MCF 10A (cell line): ENCODE measurements at regions not wholly inside any gene's neighbourhood (a gene's known extent, or its start where the extent isn't known, plus 50 kb on each side); places are given as distances from the start of the nearest gene placed in this dataset.

Experiments used
- BruUV-seq: library from RNA; stranded (reverse); fragments of 400-500 nt; replicated peaks from 2 replicates; lab custom pipeline; 2021; lab: Mats Ljungman, UMichigan
- CTCF ChIA-PET: fragments of 300-600 bp; sonication (Branson Sonifier 250); formaldehyde crosslinking; extraction: SDS; loops from one replicate; lab custom pipeline; 2021; ENCODE audit warnings: antibody characterized with exemption, inconsistent platforms; lab: Yijun Ruan, JAX
- POLR2A ChIA-PET: fragments of 300-600, 350-650 bp; sonication (Branson Sonifier 250); formaldehyde crosslinking; extraction: SDS; loops from one replicate; lab custom pipeline; 2020; ENCODE audit warnings: antibody characterized with exemption, inconsistent platforms; lab: Yijun Ruan, JAX
- DNase-seq: peaks from one replicate; pipeline ENCODE4 v3.0.0-alpha.2; 2018; ENCODE audit not compliant: unreplicated experiment
- H3K27ac Mint-ChIP-seq: one replicate; pipeline ENCODE4 v1.8.0; 2022; ENCODE audit warnings: mild to moderate bottlenecking, low read depth, mixed read lengths; ENCODE audit not compliant: unreplicated experiment
- H3K27me3 Mint-ChIP-seq: one replicate; pipeline ENCODE4 v1.8.0; 2022; ENCODE audit warnings: mixed read lengths; ENCODE audit not compliant: insufficient read depth, unreplicated experiment
- H3K36me3 Mint-ChIP-seq: one replicate; pipeline ENCODE4 v1.8.0; 2022; ENCODE audit warnings: mild to moderate bottlenecking, moderate library complexity, mixed read lengths; ENCODE audit not compliant: insufficient read depth, unreplicated experiment
- H3K4me1 Mint-ChIP-seq: one replicate; pipeline ENCODE4 v1.8.0; 2022; ENCODE audit warnings: mixed read lengths; ENCODE audit not compliant: insufficient read depth, unreplicated experiment
- H3K4me3 Mint-ChIP-seq: one replicate; pipeline ENCODE4 v1.8.0; 2022; ENCODE audit warnings: mild to moderate bottlenecking, moderate library complexity, mixed read lengths; ENCODE audit not compliant: unreplicated experiment
- H3K9me3 Mint-ChIP-seq: one replicate; pipeline ENCODE4 v1.8.0; 2022; ENCODE audit warnings: mixed read lengths; ENCODE audit not compliant: unreplicated experiment
- CTCF ChIP-seq: fragments of 200-600 bp; IDR thresholded peaks from one replicate; pipeline ENCODE4 v1.8.0; 2022; ENCODE audit warnings: antibody characterized with exemption, mild to moderate bottlenecking; ENCODE audit not compliant: unreplicated experiment
- intact Hi-C: fragments of 100-400 bp; cut with micrococcal nuclease; formaldehyde crosslinking; loops from 2 replicates; pipeline ENCODE4 v1.14.1; 2022

GRCh38 chr14:40222996-40223395 is 790.8 kb upstream of the FBXO33 start:
- H3K27ac Mint-ChIP-seq: no peak overlapping the region
- H3K4me1 Mint-ChIP-seq: peaks cover 16% of the 10 kb centered on the region
- H3K36me3 Mint-ChIP-seq: no peaks in the 10 kb centered on the region
- H3K4me3 Mint-ChIP-seq: no peak overlapping the region
- ChIA-PET POLR2A (interaction anchor here (0.7 kb wide), 1 partner anchor 318 kb away, joined by 3 read pairs; no protein-coding TSS in a partner anchor), CTCF (no interaction called here)
- peaks cover 16% of the 10 kb centered on the region for H3K9me3 Mint-ChIP-seq
- no TSS peak for BruUV-seq
- TF ChIP-seq CTCF: no peak
- no peaks in the 10 kb centered on the region for H3K27me3 Mint-ChIP-seq
- DNase-seq: no peak
- intact Hi-C loops: no loop called here

GRCh38 chr14:40221428-40221827 is 789.2 kb upstream of the FBXO33 start:
- no TSS peak for BruUV-seq
- ChIA-PET POLR2A (interaction anchor here (0.5 to 2.2 kb wide), 5 partner anchors 24 to 103 kb away, joined by 3 to 10 read pairs (median 5); no protein-coding TSS in a partner anchor), CTCF (no interaction called here)
- H3K36me3 Mint-ChIP-seq: no peaks in the 10 kb centered on the region
- H3K27ac Mint-ChIP-seq: no peak overlapping the region
- no peaks in the 10 kb centered on the region for H3K27me3 Mint-ChIP-seq
- DNase-seq: peak; percentile 65
- intact Hi-C loops: no loop called here
- H3K4me1 Mint-ChIP-seq: peaks cover 16% of the 10 kb centered on the region
- H3K4me3 Mint-ChIP-seq: no peak overlapping the region
- H3K9me3 Mint-ChIP-seq: peaks cover 11% of the 10 kb centered on the region
- no peak for TF ChIP-seq CTCF

- CTCF ChIA-PET: interaction anchor here (0.9 kb wide), 1 partner anchor 12 kb away, joined by 3 read pairs; no protein-coding TSS in a partner anchor
- DNase-seq: no peak
- Mint-ChIP-seq H3K27ac (no peak overlapping the region), H3K4me3 (no peak overlapping the region), H3K4me1 (peaks cover 16% of the 10 kb centered on the region), H3K36me3 (no peaks in the 10 kb centered on the region), H3K27me3 (no peaks in the 10 kb centered on the region), H3K9me3 (peaks cover 11% of the 10 kb centered on the region)
- POLR2A ChIA-PET: interaction anchor here (0.6 kb wide), 1 partner anchor 472 kb away, joined by 3 read pairs; no protein-coding TSS in a partner anchor
- intact Hi-C loops: no loop called here
- no TSS peak for BruUV-seq
- TF ChIP-seq CTCF: no peak
These were observed 786.8 kb upstream of the FBXO33 start for GRCh38 chr14:40219032-40219431.

GRCh38 chr14:40218282-40218941 is 786.2 kb upstream of the FBXO33 start:
- POLR2A ChIA-PET: interaction anchor here (0.6 kb wide), 1 partner anchor 472 kb away, joined by 3 read pairs; no protein-coding TSS in a partner anchor
- intact Hi-C loops: no loop called here
- no peak overlapping the region for H3K4me3 Mint-ChIP-seq
- CTCF ChIA-PET: interaction anchor here (0.5 to 0.9 kb wide), 3 partner anchors 12 to 1293 kb away, joined by 3 to 4 read pairs (median 3); no protein-coding TSS in a partner anchor
- TF ChIP-seq CTCF: no peak
- H3K27me3 Mint-ChIP-seq: no peaks in the 10 kb centered on the region
- H3K27ac Mint-ChIP-seq: no peak overlapping the region
- no peaks in the 10 kb centered on the region for H3K36me3 Mint-ChIP-seq
- no peak for DNase-seq
- peaks cover 16% of the 10 kb centered on the region for H3K4me1 Mint-ChIP-seq
- peaks cover 11% of the 10 kb centered on the region for H3K9me3 Mint-ChIP-seq
- BruUV-seq: no TSS peak
